ENCODE measurements at regions not wholly inside any gene's neighbourhood (a gene's known extent, or its start where the extent isn't known, plus 50 kb on each side); places are given as distances from the start of the nearest gene placed in this dataset.

DNA sequence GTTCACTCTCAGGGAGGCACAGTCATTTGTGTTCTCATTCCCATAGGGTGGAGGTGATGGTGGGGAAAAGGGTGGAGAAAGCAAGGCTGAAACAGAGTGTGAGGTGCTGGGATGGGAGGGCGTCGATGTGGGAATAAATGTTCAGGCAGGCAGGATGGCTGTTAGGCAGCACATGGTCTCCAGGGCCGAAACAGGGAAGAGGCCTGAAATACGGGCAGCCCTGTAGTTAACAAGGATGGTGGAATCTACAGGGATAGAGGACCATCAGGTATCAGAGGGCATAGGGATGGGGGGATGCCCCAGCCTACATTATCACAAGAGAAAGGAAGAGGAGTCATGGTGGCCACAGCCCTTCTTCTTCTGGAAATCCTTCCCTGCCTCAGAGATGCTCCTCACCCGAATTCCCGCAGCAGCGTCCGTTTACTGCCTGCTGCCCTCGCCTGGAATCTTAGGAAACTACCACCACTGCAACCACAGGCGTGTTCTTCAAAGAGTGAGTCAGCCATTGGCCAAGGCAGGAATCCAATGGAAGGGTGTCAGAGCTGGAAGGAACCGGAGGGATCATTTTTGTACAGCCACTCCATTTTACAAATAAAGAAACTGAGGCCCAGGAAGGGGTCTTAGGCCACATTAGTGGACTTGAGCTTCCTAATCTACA lies 49.7 kb upstream of the POMGNT2 start:
- H3K4me1 ChIP-seq: peaks cover 0 to 10% (median 7%) of the 10 kb centered on the region in 10 experiments; a peak in 9 of 20 replicates
- no peak overlapping the region for H3K9ac ChIP-seq
- no peaks in the 10 kb centered on the region for H4K20me1 ChIP-seq
- no peak overlapping the region for H3K27ac ChIP-seq
- H3K9me3 ChIP-seq (replicated peaks in 1 of 11): peaks cover 0 to 10% (median 0%) of the 10 kb centered on the region in 11 experiments; a peak in 6 of 22 replicates
- peak overlapping the region in 7 of 11 experiments; percentile 6 to 51 (median 27); a peak in 8 of 22 replicates for H3K4me2 ChIP-seq
- TF ChIP-seq Cebpa-rat (IDR thresholded peaks at IDR 0.05): no peak
- H3K4me3 ChIP-seq: no peak overlapping the region
- H3K27me3 ChIP-seq: no peaks in the 10 kb centered on the region
- no peaks in the 10 kb centered on the region for H3K36me3 ChIP-seq
